GM18526 (cell line): ENCODE measurements at regions not wholly inside any gene's neighbourhood (a gene's known extent, or its start where the extent isn't known, plus 50 kb on each side); places are given as distances from the start of the nearest gene placed in this dataset.

Experiments
- POLR2A ChIP-seq: IDR thresholded peaks from 3 replicates; pipeline ENCODE4 v1.6.1; 2011; ENCODE audit not compliant: insufficient read length; ENCODE audit errors: extremely low read depth

DNA sequence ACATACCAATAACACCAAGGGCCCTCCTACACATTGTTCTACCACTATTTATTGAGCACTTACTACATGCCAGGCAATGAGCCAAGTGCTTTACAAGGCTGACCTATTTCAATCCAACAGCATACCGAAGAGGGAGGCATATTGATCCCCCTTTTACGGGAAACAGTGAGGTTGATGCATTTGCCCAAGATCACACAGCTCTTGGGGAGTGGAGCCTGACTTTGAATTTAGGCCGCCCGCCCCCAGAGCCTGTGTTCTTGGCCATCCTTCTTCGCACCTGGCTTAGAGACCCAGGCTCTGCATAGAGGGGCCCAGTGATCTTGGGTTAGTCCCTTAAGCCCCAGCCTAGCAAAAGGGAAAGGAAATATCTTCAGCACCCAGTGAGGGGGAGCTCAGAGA, 158.1 kb upstream of the IER5L start:
- TF ChIP-seq POLR2A = no peak

GRCh38 chr9:129335464-129336129, 157.5 kb upstream of the IER5L start:
- no peak for TF ChIP-seq POLR2A

GRCh38 chr9:129334105-129334935, 156.3 kb upstream of the IER5L start:
- TF ChIP-seq POLR2A = no peak

DNA sequence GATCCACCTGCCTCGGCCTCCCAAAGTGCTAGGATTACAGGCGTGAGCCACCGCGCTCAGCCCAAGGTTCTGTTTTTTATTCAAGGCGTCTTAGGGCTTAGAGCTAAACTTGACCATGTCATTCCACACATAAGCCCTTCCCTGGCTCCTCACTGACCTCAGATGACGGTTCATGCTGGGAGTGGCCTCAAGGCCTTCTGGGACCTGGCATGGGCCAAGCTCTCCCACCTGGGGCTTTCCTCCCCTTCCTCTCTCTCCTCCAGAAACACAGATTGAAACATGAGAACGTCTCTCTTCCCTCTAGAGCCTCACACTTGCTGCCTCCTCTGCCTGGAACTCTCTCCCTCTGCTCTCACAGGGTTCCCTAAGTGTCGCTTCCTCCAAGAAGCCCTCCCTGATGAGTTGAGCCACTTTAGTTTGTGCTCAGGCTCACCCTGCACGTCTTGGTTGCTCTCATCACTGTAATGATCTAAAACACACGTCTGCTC, 155.6 kb upstream of the IER5L start:
- TF ChIP-seq POLR2A = no peak

DNA sequence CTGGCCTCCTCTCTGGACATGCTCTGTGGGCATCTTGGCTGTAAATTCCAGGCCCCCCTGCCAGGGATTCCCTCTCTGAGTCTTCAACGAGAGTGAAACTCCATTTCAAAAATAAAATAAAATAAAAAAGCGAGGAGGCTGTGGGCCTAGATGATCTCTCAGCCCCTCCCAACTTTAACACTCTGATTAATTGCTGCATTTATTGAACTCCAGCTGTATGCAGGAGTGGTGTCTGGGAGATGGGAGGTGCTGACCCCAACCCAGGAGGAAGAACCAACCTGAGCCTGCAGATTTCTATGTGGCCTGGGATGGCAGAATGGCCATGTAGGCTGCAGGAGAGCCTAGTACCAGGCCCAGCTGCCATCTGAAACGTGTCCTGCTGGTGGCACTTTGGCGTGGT, 154.5 kb upstream of the IER5L start:
- TF ChIP-seq POLR2A = no peak

DNA sequence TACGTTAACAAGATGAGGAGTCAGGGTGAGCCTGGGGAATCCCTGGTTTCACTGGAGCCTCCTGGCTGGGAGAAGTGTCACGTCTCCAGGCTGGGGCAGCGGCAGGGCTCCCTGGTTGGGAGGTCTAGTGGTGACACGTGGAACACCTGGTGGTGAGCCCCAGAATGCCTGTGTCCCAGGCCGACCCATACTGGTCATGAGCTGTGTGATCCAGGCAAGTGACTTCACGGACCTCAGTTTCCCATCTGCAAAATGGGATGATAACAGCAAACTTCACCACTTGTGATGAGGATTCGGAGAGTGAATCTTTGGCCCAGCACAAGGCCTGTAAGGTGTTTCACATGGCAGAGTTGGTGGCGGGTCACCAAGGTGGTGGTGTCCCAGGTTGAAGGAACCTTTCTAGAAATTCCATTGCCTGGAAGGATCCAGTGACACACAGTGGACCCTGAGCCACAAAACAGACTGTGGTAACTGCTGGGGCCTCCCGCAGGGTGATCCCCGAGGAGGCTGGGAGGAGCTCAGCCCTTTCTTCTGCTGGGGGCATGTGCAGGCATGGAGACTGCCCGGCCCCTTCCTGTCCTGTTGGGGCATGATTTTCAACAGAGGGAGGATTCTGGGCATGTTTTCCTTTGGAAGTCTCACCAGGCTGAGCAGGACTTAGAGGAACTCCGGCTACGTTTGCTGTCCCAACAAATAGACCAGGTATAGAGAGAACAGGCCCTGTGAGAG, 153.9 kb upstream of the IER5L start:
- TF ChIP-seq POLR2A = no peak

GRCh38 chr9:129331493-129331765, 153.4 kb upstream of the IER5L start:
- no peak for TF ChIP-seq POLR2A

DNA sequence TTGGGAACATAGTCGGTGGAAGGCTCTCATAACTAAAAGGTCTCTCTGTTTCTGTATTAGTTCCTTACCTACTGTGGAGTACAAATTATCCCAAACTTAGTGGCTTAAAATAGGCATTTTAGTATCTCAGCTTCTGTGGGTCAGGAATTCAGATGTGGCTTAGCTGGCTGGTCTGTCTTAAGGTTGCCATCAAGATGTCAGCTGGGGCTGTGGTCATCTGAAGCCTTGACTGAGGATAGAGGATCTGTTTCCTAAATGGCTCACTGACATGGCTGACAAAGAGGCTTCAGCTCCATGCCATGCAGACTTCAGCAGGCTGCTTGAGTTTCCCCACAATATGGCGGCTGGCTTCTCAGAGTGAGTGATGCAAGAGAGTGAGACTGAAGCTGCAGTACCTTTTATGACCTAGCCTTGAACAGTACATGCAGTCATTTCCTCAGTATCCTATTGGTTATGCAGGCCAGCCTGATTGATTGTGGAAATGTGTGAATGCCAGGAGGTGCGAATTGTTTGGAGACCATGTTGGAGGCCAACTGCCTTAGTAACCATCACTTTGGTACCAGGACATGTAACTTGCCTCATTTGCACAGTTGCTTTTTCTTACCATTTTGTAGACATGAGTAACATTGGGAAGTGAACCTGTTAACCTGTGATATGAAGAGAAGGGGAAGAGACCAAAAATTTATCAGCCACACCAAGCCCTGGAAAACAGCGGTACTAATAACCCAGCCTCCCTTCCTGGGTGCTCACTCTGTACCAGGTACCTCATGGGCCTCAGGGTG, 152.8 kb upstream of the IER5L start:
- TF ChIP-seq POLR2A = no peak

DNA sequence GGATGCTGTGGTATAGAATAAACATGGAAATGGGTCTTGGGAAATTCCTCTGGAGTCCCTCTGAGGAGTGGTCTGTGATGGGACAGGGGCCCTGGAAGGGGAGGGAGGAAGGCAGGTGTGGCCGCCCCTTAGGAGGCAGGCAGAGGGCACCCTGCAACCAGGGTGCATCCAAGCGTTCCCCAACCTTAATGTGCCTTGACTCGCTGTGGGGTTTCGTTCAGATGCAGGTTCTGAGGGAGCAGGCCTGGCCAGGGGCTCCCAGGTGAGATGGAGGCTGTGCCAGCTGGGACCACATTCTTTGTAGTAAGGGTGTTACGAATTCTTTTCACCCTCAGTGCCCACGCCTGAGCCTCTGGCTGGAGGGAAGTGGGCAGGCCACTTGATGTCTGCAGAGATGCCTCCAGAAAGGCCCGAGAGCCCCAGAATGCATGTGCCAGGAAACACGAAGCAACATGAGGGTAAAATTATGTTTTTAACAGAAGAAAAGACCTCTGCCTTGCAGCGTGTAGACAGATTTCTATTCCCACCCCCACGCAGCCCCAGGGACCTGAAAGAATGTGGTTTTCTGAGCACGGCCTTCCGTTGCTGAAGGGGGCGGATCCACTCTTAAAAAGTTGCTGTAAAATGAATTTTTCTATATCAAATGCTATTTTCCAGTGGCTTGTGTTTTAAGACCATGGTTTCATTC, 150.4 kb upstream of the IER5L start:
- TF ChIP-seq POLR2A = no peak

GRCh38 chr9:129327552-129328328, 149.7 kb upstream of the IER5L start:
- no peak for TF ChIP-seq POLR2A

- no peak for TF ChIP-seq POLR2A
Measured at GRCh38 chr9:129326061-129327005, 148.3 kb upstream of the IER5L start.

GRCh38 chr9:129324808-129325502, 146.9 kb upstream of the IER5L start:
- no peak for TF ChIP-seq POLR2A
